ENCODE measurements at regions not wholly inside any gene's neighbourhood (a gene's known extent, or its start where the extent isn't known, plus 50 kb on each side); places are given as distances from the start of the nearest gene placed in this dataset.
"Not testable (repeated sequence)": the region's sequence is repeated elsewhere in the genome, so short reads cannot be mapped to it uniquely, and the experiment has no call there.

GRCh38 chr6:12624142-12624837 is 92.3 kb upstream of the PHACTR1 start:
- Mint-ChIP-seq H3K4me1 (ENCODE audit: low read depth) (peaks cover 19% of the 10 kb centered on the region), H3K9me3 (no peaks in the 10 kb centered on the region), H3K27me3 (no peaks in the 10 kb centered on the region), H3K4me3 (no peak overlapping the region), H3K27ac (no peak overlapping the region), H3K36me3 (ENCODE audit: low read depth) (no peaks in the 10 kb centered on the region)
- intact Hi-C loops (cut with micrococcal nuclease), result no loop called here

GRCh38 chr6:12627053-12627452 is 89.5 kb upstream of the PHACTR1 start:
- H3K36me3 Mint-ChIP-seq (ENCODE audit: low read depth), result no peaks in the 10 kb centered on the region
- H3K9me3 Mint-ChIP-seq, result no peaks in the 10 kb centered on the region
- intact Hi-C loops (cut with micrococcal nuclease), result no loop called here
- no peak overlapping the region for H3K4me3 Mint-ChIP-seq
- peaks cover 4% of the 10 kb centered on the region for H3K4me1 Mint-ChIP-seq (ENCODE audit: low read depth)
- H3K27ac Mint-ChIP-seq, result no peak overlapping the region
- H3K27me3 Mint-ChIP-seq, result peaks cover 2% of the 10 kb centered on the region

GRCh38 chr6:12628327-12628726 is 88.2 kb upstream of the PHACTR1 start:
- H3K9me3 Mint-ChIP-seq, result no peaks in the 10 kb centered on the region
- no peak overlapping the region for H3K4me3 Mint-ChIP-seq
- intact Hi-C loops (cut with micrococcal nuclease), result no loop called here
- H3K36me3 Mint-ChIP-seq (ENCODE audit: low read depth), result no peaks in the 10 kb centered on the region
- peaks cover 5% of the 10 kb centered on the region for H3K4me1 Mint-ChIP-seq (ENCODE audit: low read depth)
- H3K27ac Mint-ChIP-seq, result no peak overlapping the region
- peaks cover 2% of the 10 kb centered on the region for H3K27me3 Mint-ChIP-seq

GRCh38 chr6:12633746-12634145 is 82.8 kb upstream of the PHACTR1 start:
- H3K9me3 Mint-ChIP-seq; intact Hi-C loops (cut with micrococcal nuclease); H3K36me3 Mint-ChIP-seq (ENCODE audit: low read depth); H3K27ac Mint-ChIP-seq; H3K4me3 Mint-ChIP-seq: not testable (repeated sequence)
- Mint-ChIP-seq H3K4me1 (ENCODE audit: low read depth) (peaks cover 26% of the 10 kb centered on the region), H3K27me3 (peaks cover 18% of the 10 kb centered on the region)

GRCh38 chr6:12635375-12635774 is 81.2 kb upstream of the PHACTR1 start:
- peaks cover 16% of the 10 kb centered on the region for H3K27me3 Mint-ChIP-seq
- H3K36me3 Mint-ChIP-seq (ENCODE audit: low read depth), result no peaks in the 10 kb centered on the region
- H3K9me3 Mint-ChIP-seq, result peaks cover 8% of the 10 kb centered on the region
- intact Hi-C loops (cut with micrococcal nuclease), result loop anchor here (5.0 kb wide), 1 partner anchor 212 kb away; no protein-coding TSS in a partner anchor
- peaks cover 26% of the 10 kb centered on the region for H3K4me1 Mint-ChIP-seq (ENCODE audit: low read depth)
- H3K4me3 Mint-ChIP-seq, result no peak overlapping the region
- no peak overlapping the region for H3K27ac Mint-ChIP-seq

- Mint-ChIP-seq H3K36me3 (ENCODE audit: low read depth) (no peaks in the 10 kb centered on the region), H3K4me1 (ENCODE audit: low read depth) (peaks cover 26% of the 10 kb centered on the region), H3K9me3 (peaks cover 8% of the 10 kb centered on the region), H3K27me3 (peaks cover 16% of the 10 kb centered on the region), H3K27ac (no peak overlapping the region), H3K4me3 (no peak overlapping the region)
- intact Hi-C loops (cut with micrococcal nuclease), result loop anchor here (5.0 kb wide), 1 partner anchor 211 kb away; no protein-coding TSS in a partner anchor
Observed at GRCh38 chr6:12635813-12636212, 80.8 kb upstream of the PHACTR1 start.

- no peak overlapping the region for H3K27ac Mint-ChIP-seq
- intact Hi-C loops (cut with micrococcal nuclease), result loop anchor here (5.0 kb wide), 1 partner anchor 211 kb away; no protein-coding TSS in a partner anchor
- no peaks in the 10 kb centered on the region for H3K36me3 Mint-ChIP-seq (ENCODE audit: low read depth)
- peaks cover 8% of the 10 kb centered on the region for H3K9me3 Mint-ChIP-seq
- H3K27me3 Mint-ChIP-seq, result peaks cover 16% of the 10 kb centered on the region
- H3K4me3 Mint-ChIP-seq, result no peak overlapping the region
- peaks cover 26% of the 10 kb centered on the region for H3K4me1 Mint-ChIP-seq (ENCODE audit: low read depth)
Observed at GRCh38 chr6:12636336-12636735, 80.2 kb upstream of the PHACTR1 start.

GRCh38 chr6:12637960-12638641 is 78.5 kb upstream of the PHACTR1 start:
- Mint-ChIP-seq H3K9me3 (peaks cover 8% of the 10 kb centered on the region), H3K27ac (no peak overlapping the region), H3K27me3 (peaks cover 16% of the 10 kb centered on the region), H3K36me3 (ENCODE audit: low read depth) (no peaks in the 10 kb centered on the region), H3K4me1 (ENCODE audit: low read depth) (peaks cover 23% of the 10 kb centered on the region), H3K4me3 (no peak overlapping the region)
- intact Hi-C loops (cut with micrococcal nuclease), result loop anchor here (1.0 to 5.0 kb wide), 2 partner anchors 209 to 255 kb away; no protein-coding TSS in a partner anchor

- Mint-ChIP-seq H3K9me3 (no peaks in the 10 kb centered on the region), H3K36me3 (ENCODE audit: low read depth) (no peaks in the 10 kb centered on the region)
- intact Hi-C loops (cut with micrococcal nuclease), result no loop called here
Observed at GRCh38 chr6:12640438-12640837, 76.1 kb upstream of the PHACTR1 start.

GRCh38 chr6:12641785-12642184 is 74.8 kb upstream of the PHACTR1 start:
- H3K27ac Mint-ChIP-seq; H3K9me3 Mint-ChIP-seq; H3K36me3 Mint-ChIP-seq (ENCODE audit: low read depth); H3K4me1 Mint-ChIP-seq (ENCODE audit: low read depth); intact Hi-C loops (cut with micrococcal nuclease); H3K27me3 Mint-ChIP-seq; H3K4me3 Mint-ChIP-seq: not testable (repeated sequence)

More at GRCh38 chr6:12640438-12640837, 76.1 kb upstream of the PHACTR1 start:
- peaks cover 5% of the 10 kb centered on the region for H3K4me1 Mint-ChIP-seq (ENCODE audit: low read depth)
- no peak overlapping the region for H3K4me3 Mint-ChIP-seq
- no peak overlapping the region for H3K27ac Mint-ChIP-seq
- peaks cover 7% of the 10 kb centered on the region for H3K27me3 Mint-ChIP-seq

- H3K27me3 Mint-ChIP-seq, result peaks cover 2% of the 10 kb centered on the region
- H3K36me3 Mint-ChIP-seq (ENCODE audit: low read depth), result no peaks in the 10 kb centered on the region
- H3K27ac Mint-ChIP-seq, result no peak overlapping the region
- H3K4me1 Mint-ChIP-seq (ENCODE audit: low read depth), result no peaks in the 10 kb centered on the region
- no peak overlapping the region for H3K4me3 Mint-ChIP-seq
- intact Hi-C loops (cut with micrococcal nuclease), result no loop called here
- H3K9me3 Mint-ChIP-seq, result peaks cover 8% of the 10 kb centered on the region
Observed at GRCh38 chr6:12645941-12646340, 70.6 kb upstream of the PHACTR1 start.

GRCh38 chr6:12648171-12648570 is 68.4 kb upstream of the PHACTR1 start:
- Mint-ChIP-seq H3K4me1 (ENCODE audit: low read depth) (no peaks in the 10 kb centered on the region), H3K27ac (no peak overlapping the region), H3K9me3 (peaks cover 8% of the 10 kb centered on the region), H3K36me3 (ENCODE audit: low read depth) (no peaks in the 10 kb centered on the region), H3K27me3 (peaks cover 2% of the 10 kb centered on the region), H3K4me3 (no peak overlapping the region)
- intact Hi-C loops (cut with micrococcal nuclease), result no loop called here

- H3K9me3 Mint-ChIP-seq, result peaks cover 8% of the 10 kb centered on the region
- no peaks in the 10 kb centered on the region for H3K4me1 Mint-ChIP-seq (ENCODE audit: low read depth)
- intact Hi-C loops (cut with micrococcal nuclease), result no loop called here
- no peak overlapping the region for H3K4me3 Mint-ChIP-seq
- H3K36me3 Mint-ChIP-seq (ENCODE audit: low read depth), result no peaks in the 10 kb centered on the region
- H3K27ac Mint-ChIP-seq, result no peak overlapping the region
- H3K27me3 Mint-ChIP-seq, result peaks cover 2% of the 10 kb centered on the region
Observed at GRCh38 chr6:12649325-12649724, 67.2 kb upstream of the PHACTR1 start.

- H3K27ac Mint-ChIP-seq, result no peak overlapping the region
- no peak overlapping the region for H3K4me3 Mint-ChIP-seq
- H3K9me3 Mint-ChIP-seq, result peaks cover 8% of the 10 kb centered on the region
- H3K36me3 Mint-ChIP-seq (ENCODE audit: low read depth), result no peaks in the 10 kb centered on the region
- intact Hi-C loops (cut with micrococcal nuclease), result no loop called here
- no peaks in the 10 kb centered on the region for H3K27me3 Mint-ChIP-seq
- H3K4me1 Mint-ChIP-seq (ENCODE audit: low read depth), result no peaks in the 10 kb centered on the region
Observed at GRCh38 chr6:12653486-12653885, 63.1 kb upstream of the PHACTR1 start.

Measured in dendritic cell treated with granulocyte-macrophage colony-stimulating factor and Interleukin-4, amounts not matched to agents 40 ng/mL and 50 ng/mL, for 4 days (primary cell).